K562 (cell line): ENCODE measurements at regions not wholly inside any gene's neighbourhood (a gene's known extent, or its start where the extent isn't known, plus 50 kb on each side); places are given as distances from the start of the nearest gene placed in this dataset.

Experiments used
- ATAC-seq: fragments of 200-7000 bp; cut with Tn5 transposase; 3 replicates; pipeline ENCODE4 v1.9.1; 2020; ENCODE audit warnings: moderate library complexity
- BruUV-seq: library from RNA; stranded (reverse); fragments of 400-500 nt; replicated peaks from 2 replicates; lab custom pipeline; 2021; lab: Mats Ljungman, UMichigan
- CTCF ChIA-PET: fragments of 300-600 bp; formaldehyde crosslinking; extraction: SDS; loops from one replicate; lab custom pipeline; 2021; ENCODE audit warnings: low intra/inter-chr PET ratio; lab: Yijun Ruan, JAX
- POLR2A ChIA-PET: fragments of 300-600, 350-650 bp; sonication (Branson Sonifier 250); formaldehyde crosslinking; extraction: SDS; loops from one replicate; lab custom pipeline; 2021; ENCODE audit warnings: antibody characterized with exemption, inconsistent platforms; lab: Yijun Ruan, JAX
- DNase-seq, 4 experiments: peaks; one replicate each; pipeline versions ENCODE4 v3.0.0 to v3.0.0-alpha.2; 2011 to 2018; ENCODE audit warnings: low spot score in 3 of 4, mixed read lengths in 3 of 4; ENCODE audit errors: extremely low read depth in 1 of 4
- FAIRE-seq: peaks from 2 replicates; lab custom pipeline; 2011; peaks lifted over from hg19 to GRCh38; lab: Jason Lieb, UNC
- H2AFZ ChIP-seq: 2 replicates; pipeline ENCODE4 v1.6.0; 2011; ENCODE audit warnings: low read depth, low read length, control low read depth, inconsistent platforms
- H3K27ac ChIP-seq: fragments of 200-600 bp; 3 replicates; pipeline ENCODE4 v1.8.0; 2011; ENCODE audit warnings: low read depth, mild to moderate bottlenecking, control low read depth, inconsistent platforms, low read length, moderate library complexity, mixed read lengths; ENCODE audit errors: extremely low read depth
- H3K27me3 ChIP-seq, 2 experiments: fragments of 300-600 bp in 1 of 2; 2 replicates in 1 of 2; 3 replicates in 1 of 2; pipeline versions ENCODE4 v1.6.0 to v1.8.0; 2011; ENCODE audit warnings: inconsistent platforms in 2 of 2, low read length in 2 of 2, mild to moderate bottlenecking in 1 of 2, mixed read lengths in 1 of 2, moderate library complexity in 1 of 2; ENCODE audit not compliant: control insufficient read depth in 2 of 2, insufficient read depth in 2 of 2
- H3K36me3 ChIP-seq: fragments of 300-600 bp; 3 replicates; pipeline ENCODE4 v1.8.0; 2011; ENCODE audit warnings: mild to moderate bottlenecking, low read length, inconsistent platforms; ENCODE audit not compliant: control insufficient read depth, insufficient read depth
- H3K4me1 ChIP-seq, 2 experiments: fragments of 200-600 bp in 1 of 2; replicated peaks in 1 of 2; 2 replicates in 1 of 2; 3 replicates in 1 of 2; pipeline versions ENCODE4 v1.5.1 to v1.8.0; 2011; ENCODE audit warnings: inconsistent platforms in 2 of 2, low read length in 2 of 2, mild to moderate bottlenecking in 1 of 2, mixed read lengths in 1 of 2, moderate library complexity in 1 of 2; ENCODE audit not compliant: control insufficient read depth in 2 of 2, insufficient read depth in 2 of 2
- H3K4me2 ChIP-seq: 2 replicates; pipeline ENCODE4 v1.6.1; 2011; ENCODE audit warnings: low read length, control low read depth, inconsistent platforms, mixed read lengths; ENCODE audit not compliant: insufficient read depth
- H3K4me3 ChIP-seq: fragments of 200-600 bp; sonication (generic), shearing (Covaris generic); 2 replicates; pipeline ENCODE4 v1.5.1; 2016; ENCODE audit warnings: control low read depth, inconsistent platforms
- H3K79me2 ChIP-seq: fragments of 200-600 bp; 3 replicates; pipeline ENCODE4 v1.8.0; 2011; ENCODE audit warnings: low read length, inconsistent platforms; ENCODE audit not compliant: control insufficient read depth, insufficient read depth
- H3K9ac ChIP-seq, 2 experiments: 2 replicates each; pipeline versions ENCODE4 v1.6.0 to v1.6.1; 2011; ENCODE audit warnings: low read depth in 2 of 2, low read length in 2 of 2, control low read depth in 1 of 2, inconsistent platforms in 1 of 2, mild to moderate bottlenecking in 1 of 2, mixed read lengths in 1 of 2; ENCODE audit not compliant: insufficient read depth in 1 of 2
- H3K9me1 ChIP-seq: one replicate; pipeline ENCODE4 v1.6.0; 2011; ENCODE audit warnings: inconsistent platforms, mild to moderate bottlenecking, low read length, moderate library complexity; ENCODE audit not compliant: control insufficient read depth, insufficient read depth
- H3K9me3 ChIP-seq: replicated peaks from 2 replicates; pipeline ENCODE4 v1.5.1; 2011; ENCODE audit warnings: low read depth, low read length, inconsistent platforms; ENCODE audit not compliant: control insufficient read depth, insufficient read depth
- H4K20me1 ChIP-seq: replicated peaks from 2 replicates; pipeline ENCODE4 v1.6.1; 2011; ENCODE audit warnings: low read length, inconsistent platforms, mixed read lengths; ENCODE audit not compliant: control insufficient read depth, insufficient read depth
- CLOCK ChIP-seq: fragments of 250-450 bp; sonication (Bioruptor Pico); IDR thresholded peaks from 2 replicates; pipeline ENCODE4 v1.4.0; 2020; ENCODE audit warnings: mild to moderate bottlenecking, moderate library complexity, borderline replicate concordance
- NFIX ChIP-seq: fragments of 250-450 bp; sonication (Bioruptor Pico); IDR thresholded peaks from 2 replicates; pipeline ENCODE4 v1.4.0; 2020; ENCODE audit warnings: low read depth, mild to moderate bottlenecking, moderate library complexity
- OTX1 ChIP-seq: fragments of 450-650 bp; formaldehyde crosslinking; IDR thresholded peaks from 2 replicates; pipeline ENCODE4 v1.4.0; 2022; ENCODE audit warnings: mild to moderate bottlenecking
- PHF20 ChIP-seq: fragments of 450-650 bp; IDR thresholded peaks from 2 replicates; pipeline ENCODE4 v1.6.1; 2018; ENCODE audit not compliant: partially characterized antibody
- PML ChIP-seq: IDR thresholded peaks from 2 replicates; pipeline ENCODE4 v1.6.1; 2012; ENCODE audit warnings: low read length, inconsistent platforms
- USF2 ChIP-seq: sonication (generic); formaldehyde crosslinking; IDR thresholded peaks from 2 replicates; pipeline ENCODE4 v1.5.0; 2020; ENCODE audit warnings: missing genetic modification reagents
- ZBTB9 ChIP-seq: fragments of 450-650 bp; formaldehyde crosslinking; IDR thresholded peaks from 2 replicates; pipeline ENCODE4 v1.4.0; 2020; ENCODE audit warnings: mild to moderate bottlenecking, moderate library complexity
- ZFPM2 ChIP-seq: fragments of 250-450 bp; sonication (Bioruptor Pico); IDR thresholded peaks from 2 replicates; pipeline ENCODE4 v1.5.1; 2022; ENCODE audit warnings: mild to moderate bottlenecking
- ZNF134 ChIP-seq: fragments of 250-450 bp; sonication (Bioruptor Pico); conservative IDR thresholded peaks from 2 replicates; pipeline ENCODE4 v1.4.0; 2020
- ZNF212 ChIP-seq: fragments of 450-650 bp; formaldehyde crosslinking; IDR thresholded peaks from 2 replicates; pipeline ENCODE4 v1.4.0; 2020; ENCODE audit warnings: mild to moderate bottlenecking
- ZNF280B ChIP-seq: fragments of 250-450 bp; sonication (Bioruptor Pico); IDR thresholded peaks from 2 replicates; pipeline ENCODE4 v1.5.1; 2021; ENCODE audit warnings: mild to moderate bottlenecking
- ZNF77 ChIP-seq: fragments of 250-450 bp; sonication (Bioruptor Pico); IDR thresholded peaks from 2 replicates; pipeline ENCODE4 v1.5.0; 2020
- WGBS: fragments of 100-300 bp; shearing (Covaris generic); methylation state at CpG from one replicate; pipeline ENCODE4 v1.1.6; 2016; ENCODE audit warnings: low coverage, mixed read lengths; ENCODE audit not compliant: insufficient coverage; ENCODE audit errors: missing lambda C conversion rate; 5-methylcytosine and 5-hydroxymethylcytosine counted together
- in situ Hi-C: fragments of 300-500 bp; cut with MboI; formaldehyde crosslinking; loops from 4 replicates; pipeline ENCODE4 v1.15.0; 2018; ENCODE audit warnings: inconsistent platforms, mixed read lengths
- intact Hi-C: fragments of 100-400 bp; cut with micrococcal nuclease; formaldehyde crosslinking; loops from 2 replicates; pipeline ENCODE4 v1.14.2; 2022

- no peak for FAIRE-seq
- intact Hi-C loops (no loop called here), in situ Hi-C loops (no loop called here)
- Histone ChIP-seq H3K4me1 (no peaks in the 10 kb centered on the region), H3K9ac (no peak overlapping the region), H3K4me2 (no peak overlapping the region), H3K36me3 (no peaks in the 10 kb centered on the region), H2AFZ (0 out of 2 replicates have a peak overlapping the region, but pooled peaks have one; percentile 2), H3K27ac (no peak overlapping the region), H3K4me3 (no peak overlapping the region), H3K9me3 (no peaks in the 10 kb centered on the region), H3K9me1 (no peaks in the 10 kb centered on the region), H4K20me1 (no peaks in the 10 kb centered on the region), H3K27me3 (no peaks in the 10 kb centered on the region), H3K79me2 (no peaks in the 10 kb centered on the region)
- no peak for DNase-seq
- ChIA-PET POLR2A (interaction anchor here (0.6 kb wide), 1 partner anchor 65 kb away, joined by 3 read pairs; no protein-coding TSS in a partner anchor), CTCF (no interaction called here)
- TF ChIP-seq PHF20: no peak
- TF ChIP-seq ZNF77: no peak
- TF ChIP-seq ZNF212: no peak
- TF ChIP-seq USF2: no peak
- no peak for TF ChIP-seq ZFPM2 (CRISPR knock-in tag)
- TF ChIP-seq ZNF134 (CRISPR knock-in tag): no peak
- BruUV-seq: no TSS peak
- no peak for ATAC-seq
- WGBS: 18% methylated on average over 3 of the region's 3 CpGs
Measured at GRCh38 chr4:108426493-108426892, 193.9 kb upstream of the RPL34 start.

- no peaks in the 10 kb centered on the region for H4K20me1 ChIP-seq
- POLR2A ChIA-PET: interaction anchor here (0.6 kb wide), 1 partner anchor 65 kb away, joined by 3 read pairs; no protein-coding TSS in a partner anchor
- no peaks in the 10 kb centered on the region for H3K4me1 ChIP-seq
- intact Hi-C loops: no loop called here
- H3K9me1 ChIP-seq: no peaks in the 10 kb centered on the region
- no peaks in the 10 kb centered on the region for H3K79me2 ChIP-seq
- 18% methylated on average over 3 of the region's 3 CpGs for WGBS
- CTCF ChIA-PET: no interaction called here
- no peak for ATAC-seq
- no peak overlapping the region for H3K4me2 ChIP-seq
- in situ Hi-C loops: no loop called here
- no peaks in the 10 kb centered on the region for H3K9me3 ChIP-seq
- H3K4me3 ChIP-seq: no peak overlapping the region
- DNase-seq: no peak
- H3K27me3 ChIP-seq: no peaks in the 10 kb centered on the region
- H2AFZ ChIP-seq: peak overlapping the region; percentile 2
- no peak overlapping the region for H3K27ac ChIP-seq
- BruUV-seq: no TSS peak
- H3K36me3 ChIP-seq: no peaks in the 10 kb centered on the region
- FAIRE-seq: no peak
- H3K9ac ChIP-seq: no peak overlapping the region
- no peak for TF ChIP-seq CLOCK (CRISPR knock-in tag)
- TF ChIP-seq NFIX (CRISPR knock-in tag): no peak
- no peak for TF ChIP-seq PML
- TF ChIP-seq OTX1 (CRISPR knock-in tag): no peak
- no peak for TF ChIP-seq ZBTB9 (CRISPR knock-in tag)
- TF ChIP-seq ZNF280B (CRISPR knock-in tag): no peak
Measured at GRCh38 chr4:108425988-108426387, 194.4 kb upstream of the RPL34 start.
